Thymus (tissue), 11 donors: ENCODE measurements at regions not wholly inside any gene's neighbourhood (a gene's known extent, or its start where the extent isn't known, plus 50 kb on each side); places are given as distances from the start of the nearest gene placed in this dataset.
"Not testable (repeated sequence)": the region's sequence is repeated elsewhere in the genome, so short reads cannot be mapped to it uniquely, and the experiment has no call there.

Experiments
- DNase-seq, 9 donors: peaks; one replicate each; pipeline ENCODE4 v3.0.0-alpha.2; 2013; ENCODE audit warnings: low spot score in 9 of 9, low read depth in 6 of 9, missing footprints in 1 of 9
- H3K27ac ChIP-seq, 2 donors: one replicate each; pipeline ENCODE4 v1.5.1; 2013; ENCODE audit warnings: control low read depth in 1 of 2, low read depth in 1 of 2, low read length in 1 of 2, mild to moderate bottlenecking in 1 of 2, moderate library complexity in 1 of 2
- H3K27me3 ChIP-seq, 2 donors: one replicate each; pipeline ENCODE4 v1.5.1; 2013; ENCODE audit warnings: low read length in 1 of 2; ENCODE audit not compliant: control insufficient read depth in 2 of 2, insufficient read depth in 1 of 2
- H3K36me3 ChIP-seq, 2 donors: one replicate each; pipeline ENCODE4 v1.5.1; 2013; ENCODE audit warnings: low read length in 1 of 2, mild to moderate bottlenecking in 1 of 2, moderate library complexity in 1 of 2; ENCODE audit not compliant: control insufficient read depth in 2 of 2, insufficient read depth in 2 of 2
- H3K4me1 ChIP-seq, 2 donors: one replicate each; pipeline ENCODE4 v1.5.1; 2013; ENCODE audit warnings: low read length in 2 of 2; ENCODE audit not compliant: control insufficient read depth in 2 of 2, insufficient read depth in 2 of 2
- H3K4me3 ChIP-seq, 2 donors: one replicate each; pipeline ENCODE4 v1.5.1; 2013; ENCODE audit warnings: low read length in 2 of 2, control low read depth in 1 of 2, mild to moderate bottlenecking in 1 of 2
- H3K9me3 ChIP-seq, 2 donors: one replicate each; pipeline ENCODE4 v1.5.1; 2013; ENCODE audit warnings: low read length in 1 of 2, mild to moderate bottlenecking in 1 of 2; ENCODE audit not compliant: control insufficient read depth in 2 of 2, insufficient read depth in 1 of 2
- WGBS: extraction: QIAGEN DNeasy Blood & Tissue Kit; methylation state at CpG from one replicate; pipeline ENCODE4 v1.1.7; 2013; 5-methylcytosine and 5-hydroxymethylcytosine counted together
- donor health status: healthy.

DNA sequence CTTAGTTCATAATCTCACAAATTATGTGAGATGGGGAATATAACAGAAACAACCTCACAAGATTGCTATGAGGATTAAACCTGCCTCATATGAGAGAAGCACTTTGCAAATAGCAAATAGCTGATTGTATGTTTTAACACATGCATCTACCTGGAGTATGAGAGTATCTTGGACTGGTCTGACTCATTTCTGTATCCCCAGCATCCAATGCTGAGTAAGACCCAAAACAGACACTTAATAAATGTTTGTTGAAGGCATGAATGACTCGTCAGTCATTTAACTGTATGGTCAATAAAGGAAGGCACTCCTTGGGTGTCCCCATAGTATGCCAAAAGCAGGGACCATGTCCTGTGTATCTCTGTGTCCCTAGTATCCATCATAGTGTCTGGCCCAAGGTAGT, 350.9 kb upstream of the F9 start:
- H3K27ac ChIP-seq = no peak overlapping the region
- H3K36me3 ChIP-seq = no peaks in the 10 kb centered on the region
- WGBS = 88% methylated on average over 1 of the region's 1 CpG
- H3K4me3 ChIP-seq = no peak overlapping the region
- no peaks in the 10 kb centered on the region for H3K9me3 ChIP-seq
- DNase-seq = no peak
- no peaks in the 10 kb centered on the region for H3K27me3 ChIP-seq
- H3K4me1 ChIP-seq = no peaks in the 10 kb centered on the region

DNA sequence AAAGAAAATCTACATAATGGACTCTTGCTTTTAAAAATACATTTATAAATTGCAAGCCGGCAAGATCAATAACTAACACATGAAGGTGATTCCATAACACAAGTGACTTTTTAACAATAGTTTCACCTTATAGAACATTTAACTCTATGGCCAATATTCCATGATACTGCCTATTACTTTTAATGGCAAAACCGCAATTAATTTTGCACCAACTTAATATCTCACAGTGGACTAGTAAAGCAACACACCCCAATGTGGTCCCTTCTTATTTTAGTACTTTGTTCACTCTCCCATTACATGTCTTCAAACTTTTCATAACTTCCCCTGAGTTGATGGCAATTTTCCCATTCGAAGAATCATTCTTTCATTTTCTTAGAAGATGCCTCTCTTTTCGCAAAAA, 351.6 kb upstream of the F9 start:
- Histone ChIP-seq H3K27ac (no peak overlapping the region), H3K36me3 (no peaks in the 10 kb centered on the region), H3K4me3 (no peak overlapping the region), H3K9me3 (no peaks in the 10 kb centered on the region), H3K4me1 (no peaks in the 10 kb centered on the region), H3K27me3 (no peaks in the 10 kb centered on the region)
- 98% methylated on average over 4 of the region's 4 CpGs for WGBS
- DNase-seq = no peak

DNA sequence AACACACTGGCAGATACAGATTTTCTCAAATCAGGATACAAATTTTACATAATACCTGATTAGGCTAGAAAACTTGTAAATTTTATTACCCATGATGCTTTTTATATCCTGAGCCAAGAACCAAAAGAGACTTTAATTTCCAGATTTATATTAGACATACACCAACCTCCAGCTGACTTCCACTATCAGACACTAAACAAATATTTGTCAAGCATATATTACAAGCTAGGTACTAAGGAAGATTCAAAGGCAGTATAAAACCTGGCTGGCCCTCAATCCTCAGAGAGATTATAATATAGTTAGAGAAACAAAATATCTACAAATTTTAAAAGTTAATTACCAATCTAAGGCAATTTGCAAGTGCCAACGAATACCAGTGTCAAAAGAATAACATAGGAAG, 357.8 kb upstream of the F9 start:
- DNase-seq = no peak
- Histone ChIP-seq H3K4me1 (no peaks in the 10 kb centered on the region), H3K9me3 (no peaks in the 10 kb centered on the region), H3K27me3 (no peaks in the 10 kb centered on the region), H3K4me3 (no peak overlapping the region), H3K36me3 (no peaks in the 10 kb centered on the region), H3K27ac (no peak overlapping the region)
- WGBS = 95% methylated on average over 1 of the region's 1 CpG

DNA sequence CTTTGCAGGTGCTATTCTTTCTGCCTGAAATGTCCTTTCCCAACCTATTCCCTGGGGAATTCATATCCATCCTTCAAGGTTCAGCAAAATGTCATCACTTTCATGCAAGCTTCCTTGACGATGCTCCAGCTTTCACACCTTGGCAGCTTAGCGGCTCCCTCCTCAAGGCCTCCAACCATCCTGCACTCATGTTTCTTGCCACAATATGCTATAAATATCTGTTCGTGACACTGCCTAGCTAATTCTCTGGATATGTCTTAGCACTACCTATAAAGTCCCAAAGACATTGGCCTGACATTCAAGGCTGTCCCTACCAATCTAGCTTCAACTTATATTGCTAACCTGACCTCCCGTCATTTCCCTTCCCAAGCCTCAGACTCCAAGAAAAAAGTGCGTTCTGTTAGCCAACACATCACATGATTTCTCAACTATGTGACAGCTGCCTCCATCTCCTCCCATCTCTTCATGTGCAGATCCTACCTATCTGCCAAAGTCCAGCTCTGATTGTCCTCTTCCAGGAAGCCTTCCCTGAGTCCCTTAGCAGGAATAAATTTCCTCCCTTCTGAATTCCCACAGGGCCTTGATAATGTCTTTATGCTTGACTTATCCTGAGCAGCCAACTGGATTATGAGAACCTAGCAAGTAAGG, 359.9 kb upstream of the F9 start:
- Histone ChIP-seq H3K36me3 (no peaks in the 10 kb centered on the region), H3K4me1 (no peaks in the 10 kb centered on the region), H3K27ac (no peak overlapping the region), H3K9me3 (no peaks in the 10 kb centered on the region), H3K4me3 (no peak overlapping the region), H3K27me3 (no peaks in the 10 kb centered on the region)
- no peak for DNase-seq
- WGBS = 91% methylated on average over 5 of the region's 5 CpGs

DNA sequence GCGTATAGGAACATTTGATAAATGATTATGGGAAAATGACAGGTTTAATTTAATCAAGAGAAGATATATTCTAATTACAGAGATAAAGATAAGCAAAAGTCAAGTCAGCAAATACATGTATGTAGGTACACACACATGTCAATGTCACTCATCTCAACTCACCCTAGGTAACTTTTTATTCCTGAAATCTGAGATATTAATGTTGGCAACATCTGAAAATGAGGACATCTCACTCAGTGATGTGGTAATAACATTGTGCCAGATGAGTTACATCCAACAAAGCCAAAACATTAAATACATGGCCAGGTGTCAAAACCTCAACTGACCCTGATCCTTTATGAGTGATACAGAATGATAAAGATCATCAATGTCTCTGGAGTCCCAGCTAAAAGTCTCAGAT, 363.3 kb upstream of the F9 start:
- Histone ChIP-seq H3K27ac (no peak overlapping the region), H3K9me3 (no peaks in the 10 kb centered on the region), H3K36me3 (no peaks in the 10 kb centered on the region), H3K4me1 (no peaks in the 10 kb centered on the region), H3K27me3 (no peaks in the 10 kb centered on the region), H3K4me3 (no peak overlapping the region)
- WGBS = 86% methylated on average over 1 of the region's 1 CpG
- no peak for DNase-seq

DNA sequence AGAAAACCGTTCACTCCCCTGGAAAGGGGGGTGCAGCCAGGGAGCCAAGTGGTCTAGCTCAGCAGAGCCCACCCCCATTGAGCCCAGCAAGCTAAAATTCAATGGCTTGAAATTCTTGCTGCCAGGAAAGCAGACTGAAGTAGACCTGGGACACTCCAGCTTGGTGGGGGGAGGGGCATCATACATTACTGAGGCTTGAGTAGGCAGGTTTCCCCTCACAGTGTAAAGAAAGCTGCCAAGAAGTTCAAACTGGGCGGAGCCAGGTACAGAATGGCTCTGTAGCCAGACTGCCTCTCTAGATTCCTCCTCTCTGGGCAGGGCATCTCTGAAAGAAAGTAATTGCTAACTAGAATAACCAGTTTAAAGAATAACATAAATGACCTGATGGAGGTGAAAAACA, 372.3 kb upstream of the F9 start:
- no peaks in the 10 kb centered on the region for H3K4me1 ChIP-seq
- no peak for DNase-seq
- H3K27me3 ChIP-seq = no peaks in the 10 kb centered on the region
- H3K27ac ChIP-seq = no peak overlapping the region
- H3K4me3 ChIP-seq = no peak overlapping the region
- WGBS = 85% methylated on average over 2 of the region's 2 CpGs
- H3K36me3 ChIP-seq = no peaks in the 10 kb centered on the region
- no peaks in the 10 kb centered on the region for H3K9me3 ChIP-seq

DNA sequence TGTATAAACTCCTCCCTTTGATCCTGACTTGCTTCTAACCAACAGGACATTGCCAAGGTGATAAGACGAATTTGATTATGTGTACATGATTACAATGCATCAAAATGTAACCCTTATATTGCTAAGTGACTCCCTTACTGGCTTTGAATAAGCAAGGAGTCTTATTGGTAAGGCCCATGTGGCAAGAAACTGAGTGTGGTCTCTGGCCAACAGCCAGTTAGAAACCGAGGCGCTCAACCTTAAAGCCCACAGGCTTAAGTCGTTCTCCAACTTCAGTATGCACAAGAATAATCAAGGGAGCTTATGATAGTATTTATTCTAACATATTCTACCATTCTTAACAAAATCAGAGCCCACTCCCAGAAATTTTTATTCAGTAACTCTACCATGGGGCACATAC, 374.2 kb upstream of the F9 start:
- Histone ChIP-seq H3K36me3 (no peaks in the 10 kb centered on the region), H3K27ac (no peak overlapping the region), H3K27me3 (no peaks in the 10 kb centered on the region), H3K4me3 (no peak overlapping the region), H3K4me1 (no peaks in the 10 kb centered on the region), H3K9me3 (no peaks in the 10 kb centered on the region)
- 89% methylated on average over 4 of the region's 4 CpGs for WGBS
- DNase-seq = no peak

DNA sequence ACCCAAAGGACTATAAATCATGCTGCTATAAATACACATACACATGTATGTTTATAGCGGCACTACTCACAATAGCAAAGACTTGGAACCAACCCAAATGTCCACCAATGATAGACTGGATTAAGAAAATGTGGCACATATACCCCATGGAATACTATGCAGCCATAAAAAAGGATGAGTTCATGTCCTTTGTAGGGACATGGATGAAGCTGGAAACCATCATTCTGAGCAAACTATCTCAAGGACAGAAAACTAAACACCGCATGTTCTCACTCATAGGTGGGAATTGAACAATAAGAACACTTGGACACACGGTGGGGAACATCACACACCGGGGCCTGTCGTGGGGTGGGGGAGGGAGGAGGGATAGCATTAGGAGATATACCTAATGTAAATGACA, 383.9 kb upstream of the F9 start:
- not testable (repeated sequence) for H3K27ac ChIP-seq, H3K9me3 ChIP-seq, H3K4me1 ChIP-seq, H3K4me3 ChIP-seq, H3K27me3 ChIP-seq, H3K36me3 ChIP-seq, DNase-seq
- 97% methylated on average over 5 of the region's 5 CpGs for WGBS

DNA sequence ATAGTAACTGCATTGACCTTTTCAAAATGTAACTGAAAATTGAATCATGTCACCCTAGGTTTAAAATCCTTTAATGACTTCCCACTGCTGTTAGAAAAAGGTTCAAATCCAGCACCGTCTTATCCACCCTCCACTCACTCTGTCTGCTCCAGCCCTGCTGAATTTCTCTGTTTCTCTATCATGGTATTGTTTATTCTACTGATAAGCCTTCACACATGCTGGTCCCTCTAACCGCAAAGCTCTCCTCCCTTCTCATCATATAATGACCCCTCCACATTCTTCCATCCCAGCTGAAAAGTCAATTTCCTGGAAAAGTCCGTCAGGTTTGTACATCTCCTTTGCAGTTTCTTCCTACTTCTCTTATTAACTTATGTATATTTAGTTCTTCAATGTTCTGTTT, 389.2 kb upstream of the F9 start:
- DNase-seq = no peak
- H3K27ac ChIP-seq = no peak overlapping the region
- H3K27me3 ChIP-seq = no peaks in the 10 kb centered on the region
- H3K4me1 ChIP-seq = no peaks in the 10 kb centered on the region
- no peaks in the 10 kb centered on the region for H3K36me3 ChIP-seq
- no peaks in the 10 kb centered on the region for H3K9me3 ChIP-seq
- 94% methylated on average over 3 of the region's 3 CpGs for WGBS
- H3K4me3 ChIP-seq = no peak overlapping the region

DNA sequence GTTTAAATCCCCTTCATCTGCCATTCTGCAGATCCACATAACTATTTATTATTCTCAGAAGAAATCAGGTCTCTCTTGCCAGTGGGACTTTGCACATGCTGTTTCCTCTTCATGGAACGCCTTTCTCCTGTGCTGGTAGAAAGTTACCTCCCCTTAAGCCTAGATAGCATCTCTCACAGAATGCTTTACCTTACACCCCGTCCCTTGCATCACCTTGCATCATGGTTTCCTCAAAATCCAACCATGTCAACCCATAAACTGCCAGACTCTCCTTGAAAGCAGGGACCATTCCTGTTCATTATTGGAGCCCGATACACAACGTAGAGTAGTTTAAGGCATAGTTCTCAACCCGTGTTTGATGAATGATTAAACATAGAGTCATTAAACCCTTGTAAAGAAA, 396.2 kb upstream of the F9 start:
- no peak for DNase-seq
- Histone ChIP-seq H3K4me3 (no peak overlapping the region), H3K36me3 (no peaks in the 10 kb centered on the region), H3K4me1 (no peaks in the 10 kb centered on the region), H3K9me3 (no peaks in the 10 kb centered on the region), H3K27ac (no peak overlapping the region), H3K27me3 (no peaks in the 10 kb centered on the region)
- WGBS = 91% methylated on average over 5 of the region's 5 CpGs
